Endothelial cell of umbilical vein (primary cell): ENCODE measurements at regions not wholly inside any gene's neighbourhood (a gene's known extent, or its start where the extent isn't known, plus 50 kb on each side); places are given as distances from the start of the nearest gene placed in this dataset.

ENCODE experiments used
- BruUV-seq: library from RNA; stranded (reverse); fragments of 400-500 nt; replicated peaks from 2 replicates; lab custom pipeline; 2021; lab: Mats Ljungman, UMichigan
- CTCF ChIA-PET: fragments of 300-600, 350-600 bp; sonication (Branson Sonifier 250); formaldehyde crosslinking; loops from one replicate; lab custom pipeline; 2021; ENCODE audit warnings: antibody characterized with exemption, inconsistent platforms; lab: Charles Lee
- POLR2A ChIA-PET: fragments of 300-600, 350-600 bp; sonication (Branson Sonifier 250); formaldehyde crosslinking; loops from one replicate; lab custom pipeline; 2021; ENCODE audit warnings: antibody characterized with exemption, inconsistent platforms; lab: Charles Lee
- DNase-seq: peaks from one replicate; pipeline ENCODE4 v3.0.0-alpha.2; 2011; ENCODE audit warnings: low read depth, low spot score
- FAIRE-seq: peaks from 2 replicates; lab custom pipeline; 2011; peaks lifted over from hg19 to GRCh38; lab: Jason Lieb, UNC
- H2AFZ ChIP-seq: 2 replicates; pipeline ENCODE4 v1.6.0; 2012; ENCODE audit warnings: low read depth, low read length, control low read depth, inconsistent platforms
- H3K27ac ChIP-seq: 2 replicates; pipeline ENCODE4 v1.5.1; 2011; ENCODE audit warnings: low read depth, mild to moderate bottlenecking, control low read depth, low read length, moderate library complexity; ENCODE audit not compliant: insufficient read depth
- H3K27me3 ChIP-seq, 2 experiments: 2 replicates each; pipeline versions ENCODE4 v1.6.0 to v1.6.1; 2011; ENCODE audit warnings: low read length in 2 of 2, mixed read lengths in 1 of 2; ENCODE audit not compliant: control insufficient read depth in 2 of 2, insufficient read depth in 2 of 2
- H3K36me3 ChIP-seq, 2 experiments: 2 replicates in 1 of 2; 3 replicates in 1 of 2; pipeline ENCODE4 v1.5.1; 2011; ENCODE audit warnings: low read length in 2 of 2, mild to moderate bottlenecking in 1 of 2, moderate library complexity in 1 of 2; ENCODE audit not compliant: control insufficient read depth in 2 of 2, insufficient read depth in 2 of 2; ENCODE audit errors: extremely low read depth in 1 of 2
- H3K4me1 ChIP-seq: 3 replicates; pipeline ENCODE4 v1.5.1; 2011; ENCODE audit warnings: mild to moderate bottlenecking, low read length; ENCODE audit not compliant: control insufficient read depth, insufficient read depth; ENCODE audit errors: extremely low read depth
- H3K4me2 ChIP-seq: 2 replicates; pipeline ENCODE4 v1.6.1; 2011; ENCODE audit warnings: low read length, control low read depth, mixed read lengths; ENCODE audit not compliant: insufficient read depth
- H3K4me3 ChIP-seq, 3 experiments: fragments of 200-600 bp in 1 of 3; sonication (generic), shearing (Covaris generic) in 1 of 3; replicated peaks in 1 of 3; 2 replicates each; pipeline ENCODE4 v1.5.1; 2011 to 2016; ENCODE audit warnings: control low read depth in 3 of 3, low read length in 3 of 3, mild to moderate bottlenecking in 2 of 3, inconsistent platforms in 1 of 3, low read depth in 1 of 3, moderate library complexity in 1 of 3; ENCODE audit not compliant: insufficient read depth in 1 of 3
- H3K79me2 ChIP-seq: 2 replicates; pipeline ENCODE4 v1.6.0; 2012; ENCODE audit warnings: low read length, inconsistent platforms; ENCODE audit not compliant: control insufficient read depth, insufficient read depth
- H3K9ac ChIP-seq: replicated peaks from 2 replicates; pipeline ENCODE3; 2011; ENCODE audit warnings: low read length, control low read depth; ENCODE audit not compliant: insufficient read depth; ENCODE audit errors: extremely low read depth
- H3K9me1 ChIP-seq: replicated peaks from 3 replicates; pipeline ENCODE4 v1.6.0; 2011; ENCODE audit warnings: mild to moderate bottlenecking, low read length; ENCODE audit not compliant: control insufficient read depth, insufficient read depth; ENCODE audit errors: extremely low read depth
- H3K9me3 ChIP-seq: replicated peaks from 2 replicates; pipeline ENCODE4 v1.5.1; 2012; ENCODE audit warnings: low read length, inconsistent platforms; ENCODE audit not compliant: control insufficient read depth, insufficient read depth
- H4K20me1 ChIP-seq: replicated peaks from 2 replicates; pipeline ENCODE3; 2011; ENCODE audit warnings: mild to moderate bottlenecking, low read length; ENCODE audit not compliant: control insufficient read depth, insufficient read depth; ENCODE audit errors: extremely low read depth
- EZH2 ChIP-seq: IDR thresholded peaks from 2 replicates; pipeline ENCODE4 v1.6.1; 2012; ENCODE audit warnings: borderline replicate concordance, low read depth, mild to moderate bottlenecking, moderate library complexity, low read length, inconsistent platforms; ENCODE audit not compliant: severe bottlenecking
- FOS ChIP-seq: IDR thresholded peaks from 2 replicates; pipeline ENCODE4 v1.6.1; 2011; ENCODE audit warnings: mild to moderate bottlenecking, low read length, moderate library complexity, borderline replicate concordance; ENCODE audit not compliant: insufficient read depth
- GATA2 ChIP-seq: IDR thresholded peaks from 2 replicates; pipeline ENCODE4 v1.7.0; 2011; ENCODE audit warnings: low read depth, mild to moderate bottlenecking, moderate library complexity, mixed read lengths, low read length; ENCODE audit not compliant: insufficient read length, insufficient read depth
- JUN ChIP-seq: IDR thresholded peaks from 2 replicates; pipeline ENCODE4 v1.6.1; 2011; ENCODE audit warnings: borderline replicate concordance, low read depth; ENCODE audit not compliant: insufficient read length, insufficient read depth
- MAX ChIP-seq: IDR thresholded peaks from 2 replicates; pipeline ENCODE4 v1.6.1; 2011; ENCODE audit not compliant: insufficient read depth, insufficient read length
- MYC ChIP-seq: IDR thresholded peaks from one replicate; pipeline ENCODE4 v1.6.1; 2011; ENCODE audit warnings: mild to moderate bottlenecking, low read depth, low read length
- POLR2A ChIP-seq: IDR thresholded peaks from 2 replicates; pipeline ENCODE4 v1.6.1; 2012; ENCODE audit warnings: low read depth, mild to moderate bottlenecking, control low read depth, low read length
- POLR2AphosphoS5 ChIP-seq: IDR thresholded peaks from 2 replicates; pipeline ENCODE4 v1.6.1; 2012; ENCODE audit warnings: low read depth, mild to moderate bottlenecking, control low read depth, low read length, moderate library complexity; ENCODE audit not compliant: insufficient read depth
- dilution Hi-C: fragments of 300-500 bp; cut with MboI; formaldehyde crosslinking; loops from one replicate; pipeline ENCODE4 v1.15.0; 2019; ENCODE audit warnings: low sequenced_read_pairs; ENCODE audit not compliant: extremely low pct_ligation_motif_present
- intact Hi-C: fragments of 100-400 bp; cut with micrococcal nuclease; formaldehyde crosslinking; loops from one replicate; pipeline ENCODE4 v1.10.0; 2022
- TF ChIP-seq, protein P1 (sequence below), 2 donors: IDR thresholded peaks; 1 replicate in 1 of 2; 2 replicates in 1 of 2; pipeline ENCODE4 v1.5.1; 2011; ENCODE audit warnings: low read length in 2 of 2, mild to moderate bottlenecking in 2 of 2, moderate library complexity in 2 of 2, control low read depth in 1 of 2, inconsistent platforms in 1 of 2, low read depth in 1 of 2; ENCODE audit not compliant: insufficient read depth in 1 of 2; ENCODE audit errors: extremely low read depth in 1 of 2

GRCh38 chr3:152173627-152174026, 95.1 kb upstream of the MBNL1 start:
- H3K79me2 ChIP-seq: no peaks in the 10 kb centered on the region
- FAIRE-seq: no peak
- H3K4me1 ChIP-seq: peaks cover 3% of the 10 kb centered on the region
- ChIA-PET POLR2A (no interaction called here), CTCF (no interaction called here)
- H4K20me1 ChIP-seq: no peaks in the 10 kb centered on the region
- no peaks in the 10 kb centered on the region for H3K9me3 ChIP-seq
- TF ChIP-seq MAX (no peak), FOS (no peak), MYC (no peak), EZH2 (no peak), POLR2AphosphoS5 (no peak), JUN (no peak), POLR2A (no peak), GATA2 (no peak)
- TF ChIP-seq, protein P1, sequence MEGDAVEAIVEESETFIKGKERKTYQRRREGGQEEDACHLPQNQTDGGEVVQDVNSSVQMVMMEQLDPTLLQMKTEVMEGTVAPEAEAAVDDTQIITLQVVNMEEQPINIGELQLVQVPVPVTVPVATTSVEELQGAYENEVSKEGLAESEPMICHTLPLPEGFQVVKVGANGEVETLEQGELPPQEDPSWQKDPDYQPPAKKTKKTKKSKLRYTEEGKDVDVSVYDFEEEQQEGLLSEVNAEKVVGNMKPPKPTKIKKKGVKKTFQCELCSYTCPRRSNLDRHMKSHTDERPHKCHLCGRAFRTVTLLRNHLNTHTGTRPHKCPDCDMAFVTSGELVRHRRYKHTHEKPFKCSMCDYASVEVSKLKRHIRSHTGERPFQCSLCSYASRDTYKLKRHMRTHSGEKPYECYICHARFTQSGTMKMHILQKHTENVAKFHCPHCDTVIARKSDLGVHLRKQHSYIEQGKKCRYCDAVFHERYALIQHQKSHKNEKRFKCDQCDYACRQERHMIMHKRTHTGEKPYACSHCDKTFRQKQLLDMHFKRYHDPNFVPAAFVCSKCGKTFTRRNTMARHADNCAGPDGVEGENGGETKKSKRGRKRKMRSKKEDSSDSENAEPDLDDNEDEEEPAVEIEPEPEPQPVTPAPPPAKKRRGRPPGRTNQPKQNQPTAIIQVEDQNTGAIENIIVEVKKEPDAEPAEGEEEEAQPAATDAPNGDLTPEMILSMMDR (IDR thresholded peaks at IDR 0.05; ENCODE audit: extremely low read depth in 1 of 2, insufficient read depth in 1 of 2, low read depth in 1 of 2, low read length in 2 of 2): no peak
- dilution Hi-C loops (no loop called here), intact Hi-C loops (no loop called here)
- no peaks in the 10 kb centered on the region for H3K27me3 ChIP-seq
- no peak overlapping the region for H3K9ac ChIP-seq
- no peaks in the 10 kb centered on the region for H3K36me3 ChIP-seq
- H3K27ac ChIP-seq: no peak overlapping the region
- H3K9me1 ChIP-seq: no peaks in the 10 kb centered on the region
- no TSS peak for BruUV-seq
- H2AFZ ChIP-seq: no peak overlapping the region
- H3K4me3 ChIP-seq: no peak overlapping the region
- H3K4me2 ChIP-seq: no peak overlapping the region
- DNase-seq: no peak
